GM18861 (cell line): ENCODE measurements at regions not wholly inside any gene's neighbourhood (a gene's known extent, or its start where the extent isn't known, plus 50 kb on each side); places are given as distances from the start of the nearest gene placed in this dataset.

Experiments
- ATAC-seq: cut with Tn5 transposase; IDR thresholded peaks from one replicate; pipeline ENCODE4 v1.9.1; 2021; ENCODE audit not compliant: unreplicated experiment

GRCh38 chr20:23232679-23233308, 117.8 kb upstream of the NXT1 start:
- no peak for ATAC-seq

GRCh38 chr20:23232219-23232581, 118.4 kb upstream of the NXT1 start:
- ATAC-seq: no peak

GRCh38 chr20:23231561-23232218, 118.9 kb upstream of the NXT1 start:
- ATAC-seq: no peak

GRCh38 chr20:23230766-23231385, 119.7 kb upstream of the NXT1 start:
- ATAC-seq: no peak

GRCh38 chr20:23229989-23230388, 120.6 kb upstream of the NXT1 start:
- ATAC-seq: no peak

GRCh38 chr20:23228912-23229311, 121.7 kb upstream of the NXT1 start:
- ATAC-seq: no peak

- no peak for ATAC-seq
Measured at GRCh38 chr20:23227976-23228375, 122.6 kb upstream of the NXT1 start.

- ATAC-seq: no peak
Measured at GRCh38 chr20:23227274-23227673, 123.3 kb upstream of the NXT1 start.

- ATAC-seq: no peak
Measured at GRCh38 chr20:23226612-23227265, 123.9 kb upstream of the NXT1 start.

- ATAC-seq: no peak
Measured at GRCh38 chr20:23225407-23226060, 125.1 kb upstream of the NXT1 start.

GRCh38 chr20:23224806-23225205, 125.8 kb upstream of the NXT1 start:
- no peak for ATAC-seq

GRCh38 chr20:23223908-23224580, 126.5 kb upstream of the NXT1 start:
- ATAC-seq: no peak

GRCh38 chr20:23222531-23223200, 127.9 kb upstream of the NXT1 start:
- ATAC-seq: no peak

GRCh38 chr20:23217023-23217422, 130.9 kb upstream of the CD93 start:
- ATAC-seq: no peak

GRCh38 chr20:23215344-23215995, 129.3 kb upstream of the CD93 start:
- no peak for ATAC-seq

GRCh38 chr20:23214903-23215302, 128.8 kb upstream of the CD93 start:
- ATAC-seq: no peak

GRCh38 chr20:23212464-23212995, 126.4 kb upstream of the CD93 start:
- ATAC-seq: no peak

- no peak for ATAC-seq
Measured at GRCh38 chr20:23212011-23212410, 125.9 kb upstream of the CD93 start.

- no peak for ATAC-seq
Measured at GRCh38 chr20:23211164-23211563, 125.0 kb upstream of the CD93 start.
